Cerebellar cortex (tissue), 1 donor: ENCODE measurements at regions not wholly inside any gene's neighbourhood (a gene's known extent, or its start where the extent isn't known, plus 50 kb on each side); places are given as distances from the start of the nearest gene placed in this dataset.

ENCODE experiments used
- DNase-seq: peaks from one replicate; pipeline ENCODE4 v3.0.0-alpha.2; 2015; ENCODE audit warnings: low spot score

- no peak for DNase-seq
Measured at GRCh38 chr12:18969512-18969911, 160.0 kb upstream of the PLEKHA5 start.

- DNase-seq: no peak
Measured at GRCh38 chr12:18970603-18971002, 158.9 kb upstream of the PLEKHA5 start.

GRCh38 chr12:18971932-18972331 is 157.6 kb upstream of the PLEKHA5 start:
- no peak for DNase-seq

- no peak for DNase-seq
Measured at GRCh38 chr12:18975933-18976332, 153.6 kb upstream of the PLEKHA5 start.

GRCh38 chr12:18979401-18980126 is 150.0 kb upstream of the PLEKHA5 start:
- no peak for DNase-seq

- DNase-seq: no peak
Measured at GRCh38 chr12:18981732-18982131, 147.8 kb upstream of the PLEKHA5 start.

- DNase-seq: no peak
Measured at GRCh38 chr12:18982226-18982949, 147.1 kb upstream of the PLEKHA5 start.

GRCh38 chr12:18983854-18984253 is 145.7 kb upstream of the PLEKHA5 start:
- DNase-seq: no peak

GRCh38 chr12:18990856-18991255 is 138.7 kb upstream of the PLEKHA5 start:
- DNase-seq: no peak

GRCh38 chr12:18992336-18992735 is 137.2 kb upstream of the PLEKHA5 start:
- no peak for DNase-seq

GRCh38 chr12:18998343-18999261 is 130.9 kb upstream of the PLEKHA5 start:
- no peak for DNase-seq

- no peak for DNase-seq
Measured at GRCh38 chr12:19000836-19001235, 128.7 kb upstream of the PLEKHA5 start.

GRCh38 chr12:19002216-19002615 is 127.3 kb upstream of the PLEKHA5 start:
- no peak for DNase-seq

- no peak for DNase-seq
Measured at GRCh38 chr12:19003141-19003540, 126.4 kb upstream of the PLEKHA5 start.

GRCh38 chr12:19003987-19004619 is 125.4 kb upstream of the PLEKHA5 start:
- no peak for DNase-seq

- no peak for DNase-seq
Measured at GRCh38 chr12:19005257-19005801, 124.2 kb upstream of the PLEKHA5 start.

GRCh38 chr12:19006626-19007137 is 122.9 kb upstream of the PLEKHA5 start:
- no peak for DNase-seq

- DNase-seq: no peak
Measured at GRCh38 chr12:19008102-19008501, 121.4 kb upstream of the PLEKHA5 start.

- DNase-seq: no peak
Measured at GRCh38 chr12:19010087-19010486, 119.4 kb upstream of the PLEKHA5 start.

- DNase-seq: no peak
Measured at GRCh38 chr12:19010726-19011125, 118.8 kb upstream of the PLEKHA5 start.

- no peak for DNase-seq
Measured at GRCh38 chr12:19012965-19013364, 116.6 kb upstream of the PLEKHA5 start.

GRCh38 chr12:19014240-19014639 is 115.3 kb upstream of the PLEKHA5 start:
- DNase-seq: no peak
